ENCODE measurements at regions not wholly inside any gene's neighbourhood (a gene's known extent, or its start where the extent isn't known, plus 50 kb on each side); places are given as distances from the start of the nearest gene placed in this dataset.
A peak's percentile ranks its signal among the peaks of the same experiment; 100 is the strongest.
"Not testable (repeated sequence)": the region's sequence is repeated elsewhere in the genome, so short reads cannot be mapped to it uniquely, and the experiment has no call there.

DNA sequence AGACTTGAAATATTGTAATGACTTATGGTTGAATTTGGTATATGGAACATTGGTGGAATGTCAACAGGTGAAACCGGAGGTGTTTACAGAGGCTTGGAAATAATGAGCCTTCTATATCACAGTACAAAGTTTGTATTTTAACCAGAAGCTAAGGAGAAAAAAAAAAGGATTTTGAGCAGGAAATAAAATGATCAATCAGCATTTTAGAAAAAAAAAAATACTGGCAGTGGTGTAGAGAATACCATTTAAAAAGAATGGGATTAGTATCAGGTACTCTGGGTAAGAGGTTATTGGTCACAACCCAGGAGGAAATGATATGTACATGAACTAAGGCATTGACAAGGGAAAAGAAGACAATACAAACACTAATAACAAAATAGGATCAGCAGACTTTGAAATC lies 587.1 kb upstream of the HTR2C start:
- Histone ChIP-seq H3K4me3 (ENCODE audit: low read length) (no peak overlapping the region), H3K36me3 (ENCODE audit: control insufficient read depth, low read depth, low read length) (no peaks in the 10 kb centered on the region), H3K4me1 (ENCODE audit: control insufficient read depth, low read depth, low read length) (peaks cover 25% of the 10 kb centered on the region), H3K9ac (ENCODE audit: low read length) (no peak overlapping the region), H3K27me3 (ENCODE audit: control insufficient read depth, insufficient read depth, low read length) (no peaks in the 10 kb centered on the region), H3K27ac (ENCODE audit: low read length) (no peak overlapping the region), H3K9me3 (ENCODE audit: control insufficient read depth, low read depth, low read length) (no peaks in the 10 kb centered on the region)

DNA sequence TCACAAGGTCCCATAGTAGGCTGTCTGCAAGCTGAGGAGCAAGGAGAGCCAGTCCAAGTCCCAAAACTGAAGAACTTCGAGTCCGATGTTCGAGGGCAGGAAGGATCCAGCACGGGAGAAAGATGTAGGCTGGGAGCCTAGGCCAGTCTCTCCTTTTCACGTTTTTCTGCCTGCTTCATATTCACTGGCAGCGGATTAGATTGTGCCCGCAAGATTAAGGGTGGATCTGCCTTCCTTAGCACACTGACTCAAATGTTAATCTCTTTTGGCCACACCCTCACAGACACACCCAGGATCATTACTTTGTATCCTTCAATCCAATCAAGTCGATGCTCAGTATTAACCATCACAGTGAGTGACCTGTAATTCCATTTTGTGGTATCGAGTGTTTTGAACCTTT lies 592.2 kb upstream of the HTR2C start:
- H3K4me1 ChIP-seq (ENCODE audit: control insufficient read depth, low read depth, low read length): peaks cover 49% of the 10 kb centered on the region
- peak overlapping the region; percentile 64 for H3K4me3 ChIP-seq (ENCODE audit: low read length)
- not testable (repeated sequence) for H3K36me3 ChIP-seq (ENCODE audit: control insufficient read depth, low read depth, low read length); H3K9ac ChIP-seq (ENCODE audit: low read length); H3K9me3 ChIP-seq (ENCODE audit: control insufficient read depth, low read depth, low read length); H3K27me3 ChIP-seq (ENCODE audit: control insufficient read depth, insufficient read depth, low read length); H3K27ac ChIP-seq (ENCODE audit: low read length)

- Histone ChIP-seq H3K36me3 (ENCODE audit: control insufficient read depth, low read depth, low read length) (peaks cover 12% of the 10 kb centered on the region), H3K27ac (ENCODE audit: low read length) (peak overlapping the region; percentile 12), H3K9ac (ENCODE audit: low read length) (peak overlapping the region; percentile 78), H3K4me3 (ENCODE audit: low read length) (peak overlapping the region; percentile 64), H3K4me1 (ENCODE audit: control insufficient read depth, low read depth, low read length) (peaks cover 51% of the 10 kb centered on the region)
- H3K27me3 ChIP-seq (ENCODE audit: control insufficient read depth, insufficient read depth, low read length); H3K9me3 ChIP-seq (ENCODE audit: control insufficient read depth, low read depth, low read length): not testable (repeated sequence)
Measured at GRCh38 chrX:113990669-113991068, 593.2 kb upstream of the HTR2C start.

GRCh38 chrX:113988315-113988935 lies 595.5 kb upstream of the HTR2C start:
- not testable (repeated sequence) for H3K9me3 ChIP-seq (ENCODE audit: control insufficient read depth, low read depth, low read length); H3K27me3 ChIP-seq (ENCODE audit: control insufficient read depth, insufficient read depth, low read length); H3K4me3 ChIP-seq (ENCODE audit: low read length)
- Histone ChIP-seq H3K4me1 (ENCODE audit: control insufficient read depth, low read depth, low read length) (peaks cover 36% of the 10 kb centered on the region), H3K27ac (ENCODE audit: low read length) (peak overlapping the region; percentile 34), H3K9ac (ENCODE audit: low read length) (peak overlapping the region; percentile 31), H3K36me3 (ENCODE audit: control insufficient read depth, low read depth, low read length) (peaks cover 17% of the 10 kb centered on the region)

- Histone ChIP-seq H3K9me3 (ENCODE audit: control insufficient read depth, low read depth, low read length) (no peaks in the 10 kb centered on the region), H3K4me3 (ENCODE audit: low read length) (no peak overlapping the region), H3K36me3 (ENCODE audit: control insufficient read depth, low read depth, low read length) (peaks cover 19% of the 10 kb centered on the region), H3K4me1 (ENCODE audit: control insufficient read depth, low read depth, low read length) (peaks cover 25% of the 10 kb centered on the region), H3K9ac (ENCODE audit: low read length) (no peak overlapping the region), H3K27me3 (ENCODE audit: control insufficient read depth, insufficient read depth, low read length) (no peaks in the 10 kb centered on the region), H3K27ac (ENCODE audit: low read length) (no peak overlapping the region)
Measured at GRCh38 chrX:113986427-113986826, 597.5 kb upstream of the HTR2C start.

DNA sequence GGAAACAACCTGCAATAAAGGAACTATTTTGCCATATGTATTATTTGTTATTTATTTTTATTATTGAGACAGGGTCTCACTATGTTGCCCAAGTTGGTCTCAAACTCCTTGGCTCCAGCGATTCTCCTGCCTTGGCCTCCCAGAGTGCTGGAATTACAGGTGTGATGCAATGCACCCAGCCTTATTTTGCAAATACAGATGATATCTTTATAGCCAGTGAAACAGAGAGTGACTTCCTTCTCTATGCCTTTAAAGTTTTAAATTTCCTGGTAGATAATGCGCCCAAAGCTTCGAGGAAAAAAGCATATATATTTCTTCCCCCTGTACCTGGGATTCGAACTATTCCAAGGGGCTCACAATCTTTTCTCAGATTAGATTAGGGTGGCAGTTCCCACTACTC lies 601.1 kb upstream of the HTR2C start:
- H3K9ac ChIP-seq (ENCODE audit: low read length): no peak overlapping the region
- no peak overlapping the region for H3K4me3 ChIP-seq (ENCODE audit: low read length)
- peaks cover 41% of the 10 kb centered on the region for H3K36me3 ChIP-seq (ENCODE audit: control insufficient read depth, low read depth, low read length)
- no peak overlapping the region for H3K27ac ChIP-seq (ENCODE audit: low read length)
- no peaks in the 10 kb centered on the region for H3K9me3 ChIP-seq (ENCODE audit: control insufficient read depth, low read depth, low read length)
- H3K27me3 ChIP-seq (ENCODE audit: control insufficient read depth, insufficient read depth, low read length): no peaks in the 10 kb centered on the region
- H3K4me1 ChIP-seq (ENCODE audit: control insufficient read depth, low read depth, low read length): peaks cover 9% of the 10 kb centered on the region

GRCh38 chrX:113980953-113981352 lies 602.9 kb upstream of the HTR2C start:
- peaks cover 32% of the 10 kb centered on the region for H3K36me3 ChIP-seq (ENCODE audit: control insufficient read depth, low read depth, low read length)
- H3K4me1 ChIP-seq (ENCODE audit: control insufficient read depth, low read depth, low read length): peaks cover 16% of the 10 kb centered on the region
- H3K27me3 ChIP-seq (ENCODE audit: control insufficient read depth, insufficient read depth, low read length): no peaks in the 10 kb centered on the region
- H3K9ac ChIP-seq (ENCODE audit: low read length): no peak overlapping the region
- no peak overlapping the region for H3K4me3 ChIP-seq (ENCODE audit: low read length)
- no peak overlapping the region for H3K27ac ChIP-seq (ENCODE audit: low read length)
- no peaks in the 10 kb centered on the region for H3K9me3 ChIP-seq (ENCODE audit: control insufficient read depth, low read depth, low read length)

DNA sequence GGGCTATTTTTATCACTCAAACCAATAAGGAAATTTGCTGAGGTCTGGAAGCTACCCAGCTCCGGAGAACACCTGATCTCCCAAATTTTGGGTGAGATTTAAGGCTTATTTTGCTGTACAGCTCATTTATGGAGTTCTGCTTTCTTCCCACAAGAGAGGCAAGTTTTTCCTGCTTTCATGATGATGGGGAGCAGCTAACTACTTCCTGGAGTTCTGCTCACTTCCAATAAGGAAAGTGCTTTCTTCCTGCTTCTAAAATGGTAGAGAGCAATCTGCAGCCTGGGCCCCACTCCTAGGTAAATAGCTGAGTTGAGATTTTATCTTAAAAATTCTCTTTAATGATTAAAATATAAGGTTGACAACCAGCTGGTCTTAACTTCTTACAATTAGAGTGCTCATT lies 606.0 kb upstream of the HTR2C start:
- H3K4me1 ChIP-seq (ENCODE audit: control insufficient read depth, low read depth, low read length): peaks cover 41% of the 10 kb centered on the region
- no peaks in the 10 kb centered on the region for H3K27me3 ChIP-seq (ENCODE audit: control insufficient read depth, insufficient read depth, low read length)
- H3K9ac ChIP-seq (ENCODE audit: low read length): no peak overlapping the region
- no peaks in the 10 kb centered on the region for H3K9me3 ChIP-seq (ENCODE audit: control insufficient read depth, low read depth, low read length)
- H3K4me3 ChIP-seq (ENCODE audit: low read length): no peak overlapping the region
- peaks cover 32% of the 10 kb centered on the region for H3K36me3 ChIP-seq (ENCODE audit: control insufficient read depth, low read depth, low read length)
- H3K27ac ChIP-seq (ENCODE audit: low read length): no peak overlapping the region

GRCh38 chrX:113975441-113975840 lies 608.4 kb upstream of the HTR2C start:
- no peak overlapping the region for H3K9ac ChIP-seq (ENCODE audit: low read length)
- H3K27ac ChIP-seq (ENCODE audit: low read length): no peak overlapping the region
- no peaks in the 10 kb centered on the region for H3K9me3 ChIP-seq (ENCODE audit: control insufficient read depth, low read depth, low read length)
- H3K4me1 ChIP-seq (ENCODE audit: control insufficient read depth, low read depth, low read length): peaks cover 41% of the 10 kb centered on the region
- H3K27me3 ChIP-seq (ENCODE audit: control insufficient read depth, insufficient read depth, low read length): no peaks in the 10 kb centered on the region
- H3K36me3 ChIP-seq (ENCODE audit: control insufficient read depth, low read depth, low read length): peaks cover 30% of the 10 kb centered on the region
- no peak overlapping the region for H3K4me3 ChIP-seq (ENCODE audit: low read length)

DNA sequence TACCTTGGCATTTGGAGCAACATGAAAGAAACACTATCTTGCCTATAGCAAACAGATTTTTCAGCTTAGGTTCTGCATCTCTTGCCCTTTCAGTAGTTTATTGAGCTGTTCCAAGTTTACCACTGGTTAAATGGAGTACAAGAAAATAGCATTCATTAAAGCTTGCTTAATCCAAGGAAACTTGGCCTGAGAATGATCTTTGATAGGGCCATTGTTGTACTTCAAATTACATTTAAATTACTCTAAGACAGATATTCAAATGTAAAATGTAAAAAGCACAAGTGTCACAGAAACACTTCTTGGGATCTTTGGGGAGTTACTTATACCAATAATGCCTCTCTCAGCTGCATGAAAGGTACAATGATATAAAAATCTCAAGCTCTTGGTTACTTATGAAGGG lies 609.0 kb upstream of the HTR2C start:
- H3K36me3 ChIP-seq (ENCODE audit: control insufficient read depth, low read depth, low read length): peaks cover 25% of the 10 kb centered on the region
- no peak overlapping the region for H3K9ac ChIP-seq (ENCODE audit: low read length)
- no peak overlapping the region for H3K4me3 ChIP-seq (ENCODE audit: low read length)
- H3K9me3 ChIP-seq (ENCODE audit: control insufficient read depth, low read depth, low read length): no peaks in the 10 kb centered on the region
- no peak overlapping the region for H3K27ac ChIP-seq (ENCODE audit: low read length)
- H3K27me3 ChIP-seq (ENCODE audit: control insufficient read depth, insufficient read depth, low read length): no peaks in the 10 kb centered on the region
- H3K4me1 ChIP-seq (ENCODE audit: control insufficient read depth, low read depth, low read length): peaks cover 41% of the 10 kb centered on the region

- peaks cover 41% of the 10 kb centered on the region for H3K4me1 ChIP-seq (ENCODE audit: control insufficient read depth, low read depth, low read length)
- H3K9me3 ChIP-seq (ENCODE audit: control insufficient read depth, low read depth, low read length): no peaks in the 10 kb centered on the region
- no peaks in the 10 kb centered on the region for H3K27me3 ChIP-seq (ENCODE audit: control insufficient read depth, insufficient read depth, low read length)
- H3K4me3 ChIP-seq (ENCODE audit: low read length): no peak overlapping the region
- peak overlapping the region; percentile 24 for H3K27ac ChIP-seq (ENCODE audit: low read length)
- peaks cover 18% of the 10 kb centered on the region for H3K36me3 ChIP-seq (ENCODE audit: control insufficient read depth, low read depth, low read length)
- peak overlapping the region; percentile 7 for H3K9ac ChIP-seq (ENCODE audit: low read length)
Measured at GRCh38 chrX:113973706-113974105, 610.2 kb upstream of the HTR2C start.

DNA sequence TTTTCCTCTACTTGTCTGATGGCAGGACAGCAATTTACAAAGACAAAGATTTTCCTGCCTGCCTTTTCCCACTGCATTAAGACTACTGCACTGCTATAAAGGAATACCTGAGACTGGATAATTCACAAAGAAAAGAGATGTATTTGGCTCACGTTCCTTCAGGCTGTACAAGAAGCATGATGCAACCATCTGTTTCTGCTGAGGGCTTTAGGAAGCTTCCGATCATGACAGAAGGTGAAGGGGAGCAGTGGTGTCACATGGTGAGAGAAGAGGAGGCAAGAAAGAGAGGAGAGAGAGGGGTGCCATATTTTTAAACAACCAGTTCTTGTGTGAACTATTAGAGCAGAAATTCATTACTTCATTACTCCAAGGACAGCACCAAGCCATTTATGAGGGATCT lies 617.1 kb upstream of the HTR2C start:
- Histone ChIP-seq H3K4me3 (ENCODE audit: low read length) (no peak overlapping the region), H3K9me3 (ENCODE audit: control insufficient read depth, low read depth, low read length) (no peaks in the 10 kb centered on the region), H3K9ac (ENCODE audit: low read length) (no peak overlapping the region), H3K27me3 (ENCODE audit: control insufficient read depth, insufficient read depth, low read length) (no peaks in the 10 kb centered on the region), H3K4me1 (ENCODE audit: control insufficient read depth, low read depth, low read length) (peaks cover 20% of the 10 kb centered on the region), H3K27ac (ENCODE audit: low read length) (no peak overlapping the region), H3K36me3 (ENCODE audit: control insufficient read depth, low read depth, low read length) (peaks cover 5% of the 10 kb centered on the region)

Measured in iPS-18a (cell line).